ENCODE measurements at regions not wholly inside any gene's neighbourhood (a gene's known extent, or its start where the extent isn't known, plus 50 kb on each side); places are given as distances from the start of the nearest gene placed in this dataset.

DNA sequence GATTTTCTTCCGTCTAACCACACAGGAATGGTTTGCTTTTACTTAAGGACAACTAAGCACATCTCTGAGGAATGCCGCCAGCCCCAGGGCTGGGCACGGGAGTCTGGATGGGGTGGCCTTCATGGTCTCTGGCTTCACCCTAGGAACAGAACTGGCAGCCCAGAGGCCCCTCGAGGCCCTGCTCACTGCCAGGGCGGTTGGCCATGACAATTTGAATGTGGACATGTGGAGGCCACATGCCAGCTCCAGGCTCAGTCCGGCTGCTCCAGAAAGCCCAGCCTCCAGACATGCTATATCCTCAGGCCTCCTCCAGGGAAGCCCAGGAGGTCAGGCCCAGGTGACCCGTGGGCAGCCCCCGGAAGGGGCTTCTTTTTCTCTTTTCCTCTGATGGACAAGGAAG, 84.0 kb upstream of the FGF3 start:
- TF ChIP-seq EZH2 (IDR thresholded peaks at IDR 0.05; ENCODE audit: borderline replicate concordance, low read length), result no peak
- TF ChIP-seq, protein P1, sequence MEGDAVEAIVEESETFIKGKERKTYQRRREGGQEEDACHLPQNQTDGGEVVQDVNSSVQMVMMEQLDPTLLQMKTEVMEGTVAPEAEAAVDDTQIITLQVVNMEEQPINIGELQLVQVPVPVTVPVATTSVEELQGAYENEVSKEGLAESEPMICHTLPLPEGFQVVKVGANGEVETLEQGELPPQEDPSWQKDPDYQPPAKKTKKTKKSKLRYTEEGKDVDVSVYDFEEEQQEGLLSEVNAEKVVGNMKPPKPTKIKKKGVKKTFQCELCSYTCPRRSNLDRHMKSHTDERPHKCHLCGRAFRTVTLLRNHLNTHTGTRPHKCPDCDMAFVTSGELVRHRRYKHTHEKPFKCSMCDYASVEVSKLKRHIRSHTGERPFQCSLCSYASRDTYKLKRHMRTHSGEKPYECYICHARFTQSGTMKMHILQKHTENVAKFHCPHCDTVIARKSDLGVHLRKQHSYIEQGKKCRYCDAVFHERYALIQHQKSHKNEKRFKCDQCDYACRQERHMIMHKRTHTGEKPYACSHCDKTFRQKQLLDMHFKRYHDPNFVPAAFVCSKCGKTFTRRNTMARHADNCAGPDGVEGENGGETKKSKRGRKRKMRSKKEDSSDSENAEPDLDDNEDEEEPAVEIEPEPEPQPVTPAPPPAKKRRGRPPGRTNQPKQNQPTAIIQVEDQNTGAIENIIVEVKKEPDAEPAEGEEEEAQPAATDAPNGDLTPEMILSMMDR (IDR thresholded peaks at IDR 0.05; ENCODE audit: low read length), result no peak
- H4K20me1 ChIP-seq (ENCODE audit: insufficient read depth, low read length), result no peaks in the 10 kb centered on the region
- H3K9me2 ChIP-seq (ENCODE audit: low read depth, low read length), result no peaks in the 10 kb centered on the region
- no peak overlapping the region for H3K27ac ChIP-seq (ENCODE audit: low read depth, low read length, poor library complexity, severe bottlenecking)
- no peak overlapping the region for H3K4me3 ChIP-seq (ENCODE audit: low read depth, low read length, poor library complexity, severe bottlenecking)
- H3K36me3 ChIP-seq (ENCODE audit: insufficient read depth, low read length), result no peaks in the 10 kb centered on the region
- H3K9ac ChIP-seq (ENCODE audit: low read length), result no peak overlapping the region
- H2AFZ ChIP-seq (ENCODE audit: low read length), result no peak overlapping the region
- no peak overlapping the region for H3K4me2 ChIP-seq (ENCODE audit: low read length)
- H3K4me1 ChIP-seq (ENCODE audit: insufficient read depth, low read length, severe bottlenecking), result no peaks in the 10 kb centered on the region
- H3K79me2 ChIP-seq (ENCODE audit: insufficient read depth, low read length), result no peaks in the 10 kb centered on the region
- no peaks in the 10 kb centered on the region for H3K27me3 ChIP-seq (ENCODE audit: insufficient read depth, low read length)
- no peaks in the 10 kb centered on the region for H3F3A ChIP-seq (ENCODE audit: insufficient read depth, low read length)
- H3K9me3 ChIP-seq (ENCODE audit: low read length), result no peaks in the 10 kb centered on the region

DNA sequence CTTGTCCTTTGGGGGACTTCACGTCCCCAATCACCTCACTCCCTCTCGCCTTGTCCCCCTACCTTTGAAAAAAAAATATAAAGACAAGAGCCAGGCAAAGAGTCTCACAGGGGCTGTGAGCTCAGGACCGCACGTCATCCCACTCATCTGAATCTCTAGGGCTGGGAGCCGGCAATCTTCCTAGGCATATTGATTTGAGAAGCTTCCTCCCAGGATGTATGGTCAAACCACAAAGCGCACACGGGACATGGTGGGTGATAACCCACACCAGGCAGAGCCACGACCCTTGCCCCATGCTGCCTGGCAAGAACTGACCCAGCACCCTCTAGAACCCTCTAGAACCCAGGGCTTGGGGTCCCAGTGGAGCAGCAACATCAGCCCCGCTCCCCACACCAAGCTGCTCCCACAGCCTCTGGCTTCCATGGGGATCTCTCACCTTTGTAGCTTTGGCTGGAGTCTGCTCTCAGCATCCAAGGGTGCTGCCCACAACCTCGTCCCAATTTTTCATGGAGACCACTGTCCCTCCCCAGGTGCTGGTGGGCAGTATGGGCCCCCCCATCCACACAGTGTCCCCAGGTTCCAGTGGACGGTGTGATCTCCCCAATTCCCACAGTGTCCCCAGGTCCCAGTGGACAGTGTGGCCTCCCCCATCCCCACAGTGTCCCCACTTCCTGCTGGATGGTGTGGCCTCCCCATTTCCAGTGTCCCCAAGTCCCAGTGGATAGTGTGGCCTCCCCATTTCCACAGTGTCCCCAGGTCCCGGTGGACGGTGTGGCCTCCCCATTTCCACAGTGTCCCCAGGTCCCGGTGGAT, 85.2 kb upstream of the FGF3 start:
- H3K9me3 ChIP-seq (ENCODE audit: low read length), result no peaks in the 10 kb centered on the region
- H3K4me3 ChIP-seq (ENCODE audit: low read depth, low read length, poor library complexity, severe bottlenecking), result no peak overlapping the region
- H4K20me1 ChIP-seq (ENCODE audit: insufficient read depth, low read length), result no peaks in the 10 kb centered on the region
- H3K79me2 ChIP-seq (ENCODE audit: insufficient read depth, low read length), result no peaks in the 10 kb centered on the region
- no peaks in the 10 kb centered on the region for H3K9me2 ChIP-seq (ENCODE audit: low read depth, low read length)
- no peaks in the 10 kb centered on the region for H3K27me3 ChIP-seq (ENCODE audit: insufficient read depth, low read length)
- no peak overlapping the region for H3K9ac ChIP-seq (ENCODE audit: low read length)
- no peak overlapping the region for H3K27ac ChIP-seq (ENCODE audit: low read depth, low read length, poor library complexity, severe bottlenecking)
- TF ChIP-seq, protein P1 (IDR thresholded peaks at IDR 0.05; ENCODE audit: low read length), result no peak
- no peak for TF ChIP-seq EZH2 (IDR thresholded peaks at IDR 0.05; ENCODE audit: borderline replicate concordance, low read length)
- H3K36me3 ChIP-seq (ENCODE audit: insufficient read depth, low read length), result no peaks in the 10 kb centered on the region
- H3F3A ChIP-seq (ENCODE audit: insufficient read depth, low read length), result no peaks in the 10 kb centered on the region
- H3K4me2 ChIP-seq (ENCODE audit: low read length), result no peak overlapping the region
- no peaks in the 10 kb centered on the region for H3K4me1 ChIP-seq (ENCODE audit: insufficient read depth, low read length, severe bottlenecking)
- no peak overlapping the region for H2AFZ ChIP-seq (ENCODE audit: low read length)

GRCh38 chr11:69904974-69905535, 85.8 kb upstream of the FGF3 start:
- Histone ChIP-seq H3K36me3 (ENCODE audit: insufficient read depth, low read length) (no peaks in the 10 kb centered on the region), H3K9me3 (ENCODE audit: low read length) (no peaks in the 10 kb centered on the region), H3K4me3 (ENCODE audit: low read depth, low read length, poor library complexity, severe bottlenecking) (no peak overlapping the region), H3K9me2 (ENCODE audit: low read depth, low read length) (no peaks in the 10 kb centered on the region), H3K27ac (ENCODE audit: low read depth, low read length, poor library complexity, severe bottlenecking) (no peak overlapping the region), H3K79me2 (ENCODE audit: insufficient read depth, low read length) (no peaks in the 10 kb centered on the region), H3K4me1 (ENCODE audit: insufficient read depth, low read length, severe bottlenecking) (no peaks in the 10 kb centered on the region), H4K20me1 (ENCODE audit: insufficient read depth, low read length) (no peaks in the 10 kb centered on the region), H2AFZ (ENCODE audit: low read length) (no peak overlapping the region), H3K27me3 (ENCODE audit: insufficient read depth, low read length) (no peaks in the 10 kb centered on the region), H3K9ac (ENCODE audit: low read length) (no peak overlapping the region), H3F3A (ENCODE audit: insufficient read depth, low read length) (no peaks in the 10 kb centered on the region), H3K4me2 (ENCODE audit: low read length) (no peak overlapping the region)
- TF ChIP-seq, protein P1 (IDR thresholded peaks at IDR 0.05; ENCODE audit: low read length), result no peak
- TF ChIP-seq EZH2 (IDR thresholded peaks at IDR 0.05; ENCODE audit: borderline replicate concordance, low read length), result no peak

All from OCI-LY1 (cell line).